Psoas muscle (tissue), 7 donors: ENCODE measurements at regions not wholly inside any gene's neighbourhood (a gene's known extent, or its start where the extent isn't known, plus 50 kb on each side); places are given as distances from the start of the nearest gene placed in this dataset.
A peak's percentile ranks its signal among the peaks of the same experiment; 100 is the strongest.

Source experiments
- ATAC-seq, 4 donors: fragments of 200-7000 bp; cut with Tn5 transposase; one replicate each; pipeline ENCODE4 v1.9.1; 2020; ENCODE audit warnings: moderate library complexity in 3 of 4, mild to moderate bottlenecking in 2 of 4
- DNase-seq, 2 donors: peaks; one replicate each; pipeline ENCODE4 v3.0.0-alpha.2; 2020
- H3K27ac ChIP-seq: fragments of 200-600 bp; one replicate; pipeline ENCODE4 v1.8.0; 2022
- H3K27me3 ChIP-seq, 3 donors: fragments of 200-600 bp in 1 of 3; one replicate each; pipeline versions ENCODE4 v1.6.1 to v1.8.0; 2013 to 2022; ENCODE audit warnings: low read length in 2 of 3, mild to moderate bottlenecking in 2 of 3, moderate library complexity in 1 of 3; ENCODE audit not compliant: insufficient read depth in 3 of 3
- H3K36me3 ChIP-seq, 2 donors: fragments of 200-600 bp in 1 of 2; one replicate each; pipeline versions ENCODE4 v1.6.1 to v1.8.0; 2013 to 2022; ENCODE audit warnings: low read depth in 1 of 2, mild to moderate bottlenecking in 1 of 2, moderate library complexity in 1 of 2; ENCODE audit not compliant: insufficient read depth in 1 of 2
- H3K4me1 ChIP-seq: fragments of 200-600 bp; one replicate; pipeline ENCODE4 v1.8.0; 2022
- H3K4me3 ChIP-seq: fragments of 200-600 bp; one replicate; pipeline ENCODE4 v1.8.0; 2022; ENCODE audit warnings: mild to moderate bottlenecking
- H3K9me3 ChIP-seq: fragments of 200-600 bp; one replicate; pipeline ENCODE4 v1.8.0; 2022
- WGBS, 3 donors: extraction: QIAGEN DNeasy Blood & Tissue Kit; methylation state at CpG; one replicate each; pipeline versions ENCODE4 v1.1.6 to v1.1.7; 2013; 5-methylcytosine and 5-hydroxymethylcytosine counted together
- intact Hi-C, 2 donors: fragments of 100-400 bp; cut with DNase I; formaldehyde crosslinking; loops; one replicate each; pipeline versions ENCODE4 v1.11.0 to v1.14.2; 2022
- TF ChIP-seq, protein P1 (sequence below): fragments of 200-600 bp; IDR thresholded peaks from one replicate; pipeline ENCODE4 v1.8.0; 2022; ENCODE audit warnings: antibody characterized with exemption
- donor health status: healthy with polysubstance abuse.
- donor health status: DM: no; HTN: no; CAD: no; lungs with moderate emphysema.
- donor health status: Bipolar disorder and iron deficiency.
- donor health status: healthy.
- donor health status: DM: yes; HTN: yes; CAD: no.
- donor health status: DM: no; HTN: no; CAD: no.
- donor health status: DM: yes; HTN: yes; CAD: no.

GRCh38 chr1:163558162-163558561, 236.4 kb downstream of the NUF2 start:
- no peak overlapping the region for H3K4me3 ChIP-seq
- H3K36me3 ChIP-seq: no peaks in the 10 kb centered on the region
- DNase-seq: no peak
- no peaks in the 10 kb centered on the region for H3K9me3 ChIP-seq
- H3K27me3 ChIP-seq: no peaks in the 10 kb centered on the region
- intact Hi-C loops: loop anchor here in 1 of 2 donors (10.0 kb wide), 1 partner anchor 1507 kb away; no protein-coding TSS in a partner anchor
- H3K4me1 ChIP-seq: no peaks in the 10 kb centered on the region
- no peak overlapping the region for H3K27ac ChIP-seq
- TF ChIP-seq, protein P1, sequence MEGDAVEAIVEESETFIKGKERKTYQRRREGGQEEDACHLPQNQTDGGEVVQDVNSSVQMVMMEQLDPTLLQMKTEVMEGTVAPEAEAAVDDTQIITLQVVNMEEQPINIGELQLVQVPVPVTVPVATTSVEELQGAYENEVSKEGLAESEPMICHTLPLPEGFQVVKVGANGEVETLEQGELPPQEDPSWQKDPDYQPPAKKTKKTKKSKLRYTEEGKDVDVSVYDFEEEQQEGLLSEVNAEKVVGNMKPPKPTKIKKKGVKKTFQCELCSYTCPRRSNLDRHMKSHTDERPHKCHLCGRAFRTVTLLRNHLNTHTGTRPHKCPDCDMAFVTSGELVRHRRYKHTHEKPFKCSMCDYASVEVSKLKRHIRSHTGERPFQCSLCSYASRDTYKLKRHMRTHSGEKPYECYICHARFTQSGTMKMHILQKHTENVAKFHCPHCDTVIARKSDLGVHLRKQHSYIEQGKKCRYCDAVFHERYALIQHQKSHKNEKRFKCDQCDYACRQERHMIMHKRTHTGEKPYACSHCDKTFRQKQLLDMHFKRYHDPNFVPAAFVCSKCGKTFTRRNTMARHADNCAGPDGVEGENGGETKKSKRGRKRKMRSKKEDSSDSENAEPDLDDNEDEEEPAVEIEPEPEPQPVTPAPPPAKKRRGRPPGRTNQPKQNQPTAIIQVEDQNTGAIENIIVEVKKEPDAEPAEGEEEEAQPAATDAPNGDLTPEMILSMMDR: no peak
- ATAC-seq: no peak
- 54 to 57% (median 57%) methylated on average over 3 of the region's 3 CpGs for WGBS, 3 donors

DNA sequence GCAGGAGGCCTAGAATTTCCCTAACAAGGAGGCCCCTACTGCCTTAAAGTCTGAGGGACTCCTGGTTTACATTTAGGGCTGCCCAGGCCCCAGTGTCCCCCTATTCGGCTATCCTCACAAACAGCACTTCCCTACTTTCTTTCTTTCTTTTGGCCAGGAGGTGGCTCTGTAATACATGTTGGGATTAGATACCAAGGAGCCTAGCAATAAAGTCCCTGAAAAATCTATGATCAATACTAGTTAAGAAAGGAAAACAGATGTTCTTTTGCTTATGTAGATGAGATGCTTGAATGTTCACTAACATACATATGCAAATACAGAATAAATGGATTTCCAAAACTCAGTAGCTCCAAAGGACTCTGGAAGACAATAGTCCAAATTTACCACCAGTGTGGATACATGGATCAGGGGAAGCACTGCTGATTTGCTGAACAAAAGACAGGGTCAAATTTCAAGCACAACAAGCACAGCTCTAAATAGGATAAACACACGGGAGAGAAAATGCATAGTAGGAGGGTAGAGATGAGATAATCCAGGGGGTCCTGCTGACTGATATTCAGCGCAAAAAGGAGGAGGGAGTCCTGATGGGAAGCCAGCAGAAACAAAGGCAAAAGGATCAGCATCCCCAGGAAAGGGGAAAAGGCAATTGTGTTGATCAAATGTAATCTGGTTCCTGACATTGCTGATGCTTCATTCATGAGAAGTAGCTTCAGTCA, 240.0 kb downstream of the NUF2 start:
- Histone ChIP-seq H3K9me3 (no peaks in the 10 kb centered on the region), H3K27me3 (no peaks in the 10 kb centered on the region), H3K36me3 (no peaks in the 10 kb centered on the region), H3K4me3 (no peak overlapping the region), H3K4me1 (no peaks in the 10 kb centered on the region), H3K27ac (no peak overlapping the region)
- no peak for ATAC-seq
- intact Hi-C loops: no loop called here
- WGBS, 3 donors: 41 to 49% (median 42%) methylated on average over 3 of the region's 3 CpGs
- TF ChIP-seq, protein P1: peak; percentile 19
- DNase-seq: no peak

GRCh38 chr1:163562355-163562754, 240.6 kb downstream of the NUF2 start:
- WGBS, 3 donors: 77 to 87% (median 79%) methylated on average over 2 of the region's 2 CpGs
- H3K4me1 ChIP-seq: no peaks in the 10 kb centered on the region
- no peak overlapping the region for H3K4me3 ChIP-seq
- no peaks in the 10 kb centered on the region for H3K36me3 ChIP-seq
- intact Hi-C loops: no loop called here
- no peak overlapping the region for H3K27ac ChIP-seq
- ATAC-seq (no peak), DNase-seq (no peak)
- no peaks in the 10 kb centered on the region for H3K27me3 ChIP-seq
- TF ChIP-seq, protein P1: no peak
- H3K9me3 ChIP-seq: no peaks in the 10 kb centered on the region

- ATAC-seq (no peak), DNase-seq (no peak)
- Histone ChIP-seq H3K9me3 (no peaks in the 10 kb centered on the region), H3K27me3 (no peaks in the 10 kb centered on the region), H3K4me1 (no peaks in the 10 kb centered on the region), H3K4me3 (no peak overlapping the region), H3K36me3 (no peaks in the 10 kb centered on the region), H3K27ac (no peak overlapping the region)
- intact Hi-C loops: no loop called here
- WGBS, 3 donors: 34 to 42% (median 36%) methylated on average over 3 of the region's 3 CpGs
- TF ChIP-seq, protein P1: no peak
These were observed 243.4 kb downstream of the NUF2 start for GRCh38 chr1:163565166-163565565.

DNA sequence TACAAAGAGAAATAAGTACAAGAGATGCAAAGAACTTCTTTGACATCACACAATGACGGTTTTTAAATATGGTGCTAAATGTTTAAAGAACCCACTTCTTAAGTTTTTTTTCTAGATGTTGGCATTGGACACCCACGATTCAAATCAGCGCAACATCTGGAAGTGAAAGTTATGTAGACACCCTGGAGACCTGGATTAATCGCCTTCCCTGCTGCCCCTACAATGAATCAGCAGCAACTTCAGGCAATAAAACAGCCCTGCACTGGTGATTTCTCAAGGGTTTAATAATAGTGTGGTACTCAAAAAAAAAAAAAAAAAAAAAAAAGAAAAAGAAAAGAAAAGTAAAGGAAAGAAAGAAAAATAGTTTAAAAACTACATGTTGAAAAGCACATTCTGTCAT, 248.3 kb downstream of the NUF2 start:
- no peak overlapping the region for H3K4me3 ChIP-seq
- intact Hi-C loops: no loop called here
- TF ChIP-seq, protein P1: no peak
- DNase-seq: no peak
- WGBS, 3 donors: 24 to 27% (median 27%) methylated on average over 4 of the region's 4 CpGs
- no peak for ATAC-seq
- H3K36me3 ChIP-seq: no peaks in the 10 kb centered on the region
- no peak overlapping the region for H3K27ac ChIP-seq
- H3K27me3 ChIP-seq: no peaks in the 10 kb centered on the region
- H3K9me3 ChIP-seq: no peaks in the 10 kb centered on the region
- H3K4me1 ChIP-seq: no peaks in the 10 kb centered on the region
